HG03457 (cell line): ENCODE measurements at regions not wholly inside any gene's neighbourhood (a gene's known extent, or its start where the extent isn't known, plus 50 kb on each side); places are given as distances from the start of the nearest gene placed in this dataset.
"Not testable (repeated sequence)": the region's sequence is repeated elsewhere in the genome, so short reads cannot be mapped to it uniquely, and the experiment has no call there.

Experiments used
- ATAC-seq: cut with Tn5 transposase; IDR thresholded peaks from one replicate; pipeline ENCODE4 v1.9.1; 2021; ENCODE audit warnings: moderate number of reproducible peaks; ENCODE audit not compliant: unreplicated experiment

DNA sequence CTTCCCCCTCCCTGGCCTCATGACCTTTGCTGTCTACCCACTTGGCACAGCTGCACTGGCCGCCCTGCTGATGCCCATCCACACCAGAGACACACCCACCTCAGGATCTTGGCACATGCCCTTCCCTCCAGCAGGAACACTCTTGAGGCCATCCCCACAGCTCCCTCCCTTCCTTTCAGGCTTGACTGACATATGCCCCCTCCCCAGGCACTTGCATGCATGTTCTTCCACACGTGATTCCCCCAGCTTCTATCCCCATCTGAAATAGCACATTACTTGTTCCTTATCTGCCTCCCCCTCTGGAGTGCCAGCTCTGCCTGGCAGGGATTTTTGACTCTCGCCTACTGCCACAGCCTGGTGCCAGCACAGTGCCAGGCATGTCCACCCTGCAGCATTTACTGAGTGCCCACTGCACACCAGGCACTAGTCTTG is 98.5 kb upstream of the SLC25A33 start:
- ATAC-seq, result no peak

DNA sequence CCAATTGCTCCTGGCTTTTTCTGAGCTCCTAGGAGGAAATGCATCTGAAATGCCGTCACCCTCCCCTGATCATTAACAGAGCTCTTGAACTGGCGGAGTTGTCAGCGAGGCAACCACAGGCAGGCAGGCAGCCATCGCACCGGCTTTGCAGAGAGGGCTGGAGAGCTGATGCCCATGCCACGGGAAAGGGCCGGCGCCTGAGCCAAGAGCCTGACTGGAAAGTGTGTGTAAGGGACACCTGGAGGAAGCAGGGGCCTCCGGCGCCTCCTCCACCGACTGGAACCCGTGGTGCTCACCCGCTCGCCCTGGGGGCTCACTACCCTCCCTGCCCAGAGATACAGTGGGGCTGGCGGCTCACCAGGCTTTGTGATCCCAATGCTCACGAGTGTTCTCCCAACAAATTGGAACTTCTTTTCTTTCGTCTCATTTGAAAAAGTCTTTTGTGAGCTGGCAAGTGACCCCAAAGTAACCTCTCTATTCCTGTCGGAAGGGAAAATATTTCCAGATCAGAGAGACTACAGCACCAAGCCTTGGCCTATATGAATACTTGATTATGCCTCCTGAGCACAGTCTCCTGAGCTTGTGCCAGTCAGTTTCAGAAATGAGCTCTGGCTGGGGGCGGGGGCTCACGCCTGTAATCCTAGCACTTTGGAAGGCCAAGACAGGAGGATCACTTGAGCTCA is 97.7 kb upstream of the SLC25A33 start:
- ATAC-seq, result no peak

DNA sequence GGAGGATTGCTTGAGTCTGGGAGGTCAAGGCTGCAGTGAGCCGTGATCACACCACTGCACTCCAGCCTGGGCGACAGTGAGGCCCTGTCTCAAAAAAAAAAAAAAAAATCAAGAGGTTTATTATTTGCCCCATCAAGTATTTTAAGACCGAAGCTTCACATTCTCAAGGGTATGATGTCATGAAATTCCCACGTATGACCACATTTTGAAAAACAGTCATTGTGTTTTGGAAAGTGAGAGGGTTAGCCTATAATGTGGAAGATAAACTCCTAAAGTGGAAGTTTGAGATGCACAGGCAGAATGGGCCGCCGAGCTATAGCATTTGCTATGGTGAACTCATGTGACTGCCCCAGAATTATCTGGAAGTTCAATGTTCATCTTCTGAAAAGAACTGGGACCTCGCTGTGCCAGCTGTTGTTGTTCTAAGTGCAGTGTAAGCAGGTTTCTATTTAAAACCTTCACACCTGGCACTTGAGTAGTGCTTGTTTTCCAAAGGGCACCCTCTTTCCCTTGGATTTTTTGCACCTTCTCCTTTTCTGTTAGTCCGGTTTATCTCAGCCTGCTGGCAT is 96.9 kb upstream of the SLC25A33 start:
- no peak for ATAC-seq

DNA sequence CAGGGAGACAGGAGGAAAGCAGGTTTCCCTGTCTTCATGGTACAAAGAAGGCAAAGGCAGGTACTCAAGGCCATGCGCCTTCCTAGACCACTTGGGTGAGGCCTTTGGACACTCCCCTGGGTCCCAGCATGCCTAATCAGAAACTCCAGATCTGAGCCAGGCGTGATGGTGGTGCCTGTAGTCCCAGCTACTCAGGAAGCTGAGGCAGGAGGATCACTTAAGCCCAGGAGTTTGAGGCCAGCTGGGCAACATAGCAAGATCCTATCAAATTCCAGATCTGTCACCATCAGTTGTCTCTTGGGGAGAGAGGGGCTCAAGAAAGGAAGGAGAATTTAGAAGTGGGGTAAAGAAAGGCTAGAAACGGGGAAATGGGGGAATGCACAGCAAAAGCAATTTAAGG is 96.3 kb upstream of the SLC25A33 start:
- no peak for ATAC-seq

DNA sequence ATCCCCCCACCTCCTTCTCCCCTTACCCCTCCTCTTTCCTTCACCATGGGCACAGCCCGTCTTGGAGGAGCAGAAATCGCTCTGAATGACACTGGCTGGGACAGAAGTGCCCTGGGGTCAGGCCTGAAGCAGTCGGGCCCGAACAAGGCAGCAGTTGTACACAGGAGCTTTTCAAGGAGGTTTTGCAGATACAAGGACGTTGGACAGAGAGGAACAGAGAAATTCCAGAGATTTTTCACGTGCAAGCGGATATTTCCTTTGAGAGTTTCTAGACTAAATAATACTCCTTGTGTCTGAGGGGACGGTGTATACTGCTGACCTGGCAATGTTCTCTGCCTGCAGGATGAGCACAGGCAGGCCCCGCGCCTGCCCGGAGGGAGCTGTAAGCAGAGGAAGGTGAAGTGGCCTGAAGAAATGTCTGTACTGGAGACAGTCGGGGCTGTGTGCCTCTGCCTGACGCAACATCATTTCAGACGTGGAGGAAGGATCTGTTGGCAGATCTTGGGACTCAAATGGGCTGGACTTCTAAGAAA is 95.3 kb upstream of the SLC25A33 start:
- ATAC-seq, result no peak

DNA sequence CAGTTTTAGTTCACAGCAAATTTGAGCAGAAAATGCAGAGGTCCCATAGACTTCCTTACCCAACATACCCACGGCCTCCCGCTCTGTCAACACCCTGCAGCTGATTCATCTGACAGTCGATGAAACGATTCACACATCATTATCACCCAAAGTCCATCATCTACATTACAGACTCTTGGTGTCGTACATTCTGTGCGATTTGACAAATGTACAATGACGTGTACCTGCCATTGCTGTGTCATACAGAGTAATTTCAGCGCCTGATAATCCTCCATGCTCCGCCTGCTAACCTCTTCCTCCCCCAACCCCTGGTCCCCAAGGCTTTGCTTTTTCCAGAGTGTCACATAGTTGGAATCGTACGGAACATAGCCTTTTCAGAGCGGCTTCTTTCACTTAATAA is 94.7 kb upstream of the SLC25A33 start:
- no peak for ATAC-seq

DNA sequence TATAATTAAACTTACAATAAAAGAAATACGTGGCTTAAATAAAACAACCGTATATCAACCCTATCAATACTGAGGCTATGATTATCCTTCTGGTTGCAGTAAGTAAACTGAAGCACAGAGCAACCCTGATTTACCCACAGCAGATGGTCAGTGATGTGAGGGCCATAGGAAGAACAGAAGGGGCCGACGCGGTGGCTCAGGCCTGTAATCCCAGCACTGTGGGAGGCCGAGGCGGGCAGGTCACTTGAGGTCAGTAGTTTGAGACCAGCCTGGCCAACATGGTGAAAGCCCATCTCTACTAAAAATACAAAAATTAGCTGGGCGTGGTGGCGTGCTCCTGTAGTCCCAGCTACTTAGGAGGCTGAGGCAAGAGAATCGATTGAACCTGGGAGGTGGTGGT is 94.2 kb upstream of the SLC25A33 start:
- ATAC-seq, result not testable (repeated sequence)

DNA sequence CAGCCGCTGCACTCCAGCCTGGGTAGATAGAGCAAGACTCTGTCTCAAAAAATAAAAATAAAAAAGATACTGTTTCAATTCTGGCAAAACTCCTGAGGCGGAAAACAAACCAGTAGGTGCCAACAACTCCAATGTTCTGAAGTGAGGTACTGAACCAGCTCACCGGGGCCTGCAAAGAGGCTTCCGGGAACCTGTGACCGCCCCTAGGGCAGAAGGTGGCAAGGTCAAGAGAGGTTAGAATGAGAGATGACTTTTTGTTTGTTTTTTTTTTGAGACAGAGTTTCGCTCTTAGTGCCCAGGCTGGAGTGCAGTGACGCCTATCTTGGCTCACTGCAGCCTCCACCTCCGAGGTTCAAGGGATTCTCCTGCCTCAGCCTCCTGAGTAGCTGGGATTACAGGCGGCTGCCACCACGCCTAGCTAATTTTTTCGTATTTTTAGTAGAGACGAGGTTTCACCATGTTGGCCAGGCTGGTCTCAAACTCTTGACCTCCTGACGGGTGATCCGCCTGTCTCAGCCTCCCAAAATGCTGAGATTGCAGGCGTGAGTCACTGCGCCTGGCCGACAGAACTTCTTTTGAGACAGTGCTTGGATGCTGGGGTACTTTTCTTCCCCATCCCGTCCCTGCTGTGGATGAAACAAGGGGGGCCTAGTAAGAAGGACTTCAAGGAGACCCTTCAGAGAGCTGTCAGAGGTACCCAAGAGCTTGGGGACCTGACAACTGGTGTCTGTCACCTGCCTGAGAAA is 91.9 kb upstream of the SLC25A33 start:
- ATAC-seq, result no peak

DNA sequence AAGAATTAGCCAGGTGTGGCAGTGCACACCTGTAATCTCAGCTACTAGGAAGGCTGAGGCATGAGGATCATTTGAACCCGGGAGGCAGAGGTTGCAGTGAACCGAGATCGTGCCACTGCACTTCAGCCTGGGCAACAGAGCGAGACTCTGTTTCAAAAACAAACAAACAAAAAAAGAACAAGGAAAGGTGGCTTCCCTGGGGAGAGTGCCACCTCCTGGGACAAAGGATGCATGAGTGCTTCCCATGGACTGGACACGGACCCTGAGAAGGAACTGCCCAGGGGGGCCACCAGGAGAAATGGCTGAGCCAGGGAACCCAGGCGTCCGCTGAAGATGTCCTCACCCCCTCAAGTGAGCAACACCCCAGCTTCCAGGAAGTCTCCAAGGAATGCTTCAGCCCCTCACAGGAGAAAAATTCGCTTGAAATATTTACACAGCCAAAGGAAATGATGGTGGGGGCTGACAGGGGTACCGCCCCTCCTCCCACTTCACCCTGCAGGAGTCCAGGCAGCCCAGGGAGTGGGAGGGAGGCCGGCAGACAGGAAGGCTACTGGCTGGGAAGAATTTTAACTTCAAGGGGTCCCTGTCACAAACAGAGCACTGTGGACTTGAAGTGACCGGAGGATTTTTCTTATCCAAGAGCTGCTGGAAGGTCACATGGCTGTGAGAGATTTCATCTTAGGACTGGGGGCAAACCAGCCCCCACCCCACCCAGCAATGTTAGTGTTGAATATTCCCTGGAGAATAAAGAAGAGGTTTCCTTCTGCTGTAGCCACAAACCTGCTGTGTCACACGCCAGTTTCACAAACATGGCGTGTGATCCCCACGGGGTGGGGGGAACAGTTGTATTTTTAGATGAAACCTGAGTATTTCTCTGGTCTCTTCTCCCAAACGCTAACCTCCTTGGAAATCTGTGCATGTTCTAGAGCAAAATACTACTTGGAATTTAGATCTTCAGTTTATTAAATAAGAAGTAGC is 90.8 kb upstream of the SLC25A33 start:
- ATAC-seq, result no peak

DNA sequence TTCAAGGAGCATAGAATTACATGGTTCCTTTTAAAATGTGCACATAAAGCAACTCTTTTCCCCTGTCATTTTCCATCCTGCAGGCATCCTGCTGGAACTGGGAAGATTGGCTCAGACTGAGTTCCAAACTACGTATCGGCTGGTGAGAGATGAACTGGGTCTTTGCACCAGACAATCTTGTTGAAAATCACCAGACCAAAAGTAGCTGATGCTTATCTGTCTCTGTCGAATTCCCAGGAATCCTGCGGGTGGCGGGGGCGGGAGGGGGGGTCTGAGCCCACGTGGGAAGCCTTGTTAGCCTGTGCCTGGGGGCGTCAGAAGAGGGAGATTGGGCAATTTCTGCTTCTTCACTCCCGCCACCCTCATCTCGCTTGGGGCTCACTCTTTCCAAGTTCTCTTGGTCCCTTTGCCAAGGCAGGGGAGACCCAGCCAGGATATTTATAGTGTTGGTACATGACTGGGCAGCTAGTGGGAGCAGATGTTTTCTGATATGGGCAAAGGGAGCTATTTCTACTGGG is 90.1 kb upstream of the SLC25A33 start:
- no peak for ATAC-seq

DNA sequence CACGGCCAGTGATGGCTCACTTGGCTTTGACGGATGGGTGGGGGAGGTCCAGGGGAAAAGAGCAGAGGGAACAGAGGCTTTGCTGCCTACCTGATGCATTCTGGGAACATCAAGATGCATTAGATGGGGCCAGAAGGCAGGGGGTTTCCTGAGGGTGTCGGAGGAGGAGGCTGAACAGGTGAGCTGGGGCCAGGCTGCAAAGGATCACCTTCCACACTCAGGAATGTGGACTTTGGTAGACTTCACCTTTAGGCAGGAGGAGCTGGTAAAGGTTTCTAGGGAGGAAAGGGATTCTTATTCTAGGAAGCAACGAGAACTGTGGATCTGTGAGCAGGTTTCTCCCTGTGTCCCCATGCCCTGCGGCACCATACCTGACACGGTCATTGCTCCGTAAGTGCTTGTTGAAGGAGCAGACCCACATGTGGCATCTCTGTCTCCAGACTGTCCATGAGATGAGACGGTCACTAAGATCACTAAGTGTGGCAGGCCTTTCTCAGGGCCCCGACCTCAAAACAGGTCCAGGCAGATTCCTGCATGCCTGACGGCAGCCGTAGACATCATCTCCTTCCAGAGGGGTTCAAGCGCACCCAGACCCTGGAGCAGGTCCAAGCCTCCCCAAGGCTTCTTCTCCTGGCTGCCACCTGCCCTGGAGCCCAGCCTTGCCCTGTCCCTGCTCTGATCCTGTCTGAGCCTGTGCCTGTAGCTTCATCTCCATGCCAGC is 89.1 kb upstream of the SLC25A33 start:
- ATAC-seq, result no peak

DNA sequence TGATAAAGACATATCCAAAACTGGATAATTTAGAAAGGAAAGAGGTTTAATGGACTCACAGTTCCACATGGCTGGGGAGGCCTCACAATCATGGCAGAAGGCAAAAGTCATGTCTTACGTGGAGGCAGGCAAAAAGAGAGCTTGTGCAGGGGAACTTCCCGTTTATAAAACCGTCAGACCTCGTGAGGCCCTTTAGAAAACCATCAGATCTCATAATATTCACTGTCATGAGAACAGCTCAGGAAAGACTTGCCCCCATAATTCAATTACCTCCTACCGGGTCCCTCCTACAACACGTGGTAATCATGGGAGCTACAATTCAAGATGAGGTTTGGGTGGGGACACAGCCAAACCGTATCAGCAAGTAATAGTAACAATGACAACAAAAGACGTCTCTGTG is 88.2 kb upstream of the SLC25A33 start:
- ATAC-seq, result no peak

DNA sequence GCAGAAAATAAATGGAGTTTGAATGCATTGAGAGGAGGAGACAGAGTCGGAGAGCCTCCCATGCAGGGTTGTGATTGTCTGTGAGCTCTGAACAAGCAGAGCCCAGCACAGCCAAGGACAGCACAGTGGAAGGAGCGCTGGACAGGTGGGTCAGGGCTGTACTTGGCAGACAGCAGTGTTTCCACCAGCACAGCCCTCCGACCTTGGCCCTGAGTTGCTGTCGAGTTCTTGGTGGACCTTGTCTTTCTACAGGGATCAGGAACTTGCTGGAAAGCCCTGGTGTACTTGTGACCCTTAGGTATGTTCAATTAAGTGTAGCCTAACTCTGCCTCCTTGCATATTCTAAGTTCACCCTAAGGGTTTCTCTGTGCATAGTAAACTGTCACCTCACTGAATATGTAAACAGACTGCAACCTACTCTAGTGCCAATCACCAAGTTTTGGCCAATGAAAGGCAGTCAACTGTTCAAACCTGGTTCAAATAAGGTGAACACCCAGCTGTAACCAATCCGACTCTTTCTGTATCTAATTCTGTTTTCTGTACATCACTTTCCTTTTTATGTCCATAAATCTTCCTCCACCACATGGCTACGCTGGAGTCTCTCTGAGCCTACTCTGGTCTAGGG is 86.6 kb upstream of the SLC25A33 start:
- ATAC-seq, result no peak

DNA sequence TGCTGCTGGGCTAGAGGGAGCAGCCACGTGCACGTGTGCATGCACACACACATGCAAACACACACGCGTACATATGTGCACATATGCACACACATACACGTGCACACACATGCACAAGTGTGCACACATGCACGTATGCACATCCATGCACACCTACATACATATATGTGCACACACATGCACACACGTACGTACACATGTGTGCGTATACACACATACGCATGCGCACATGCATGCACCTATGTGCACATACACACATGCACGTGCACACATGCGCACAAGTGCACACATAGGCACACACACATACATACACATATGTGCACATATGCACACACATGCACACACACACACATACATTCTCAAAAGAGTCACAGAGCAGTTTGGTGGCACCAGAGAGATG is 85.9 kb upstream of the SLC25A33 start:
- ATAC-seq, result no peak

DNA sequence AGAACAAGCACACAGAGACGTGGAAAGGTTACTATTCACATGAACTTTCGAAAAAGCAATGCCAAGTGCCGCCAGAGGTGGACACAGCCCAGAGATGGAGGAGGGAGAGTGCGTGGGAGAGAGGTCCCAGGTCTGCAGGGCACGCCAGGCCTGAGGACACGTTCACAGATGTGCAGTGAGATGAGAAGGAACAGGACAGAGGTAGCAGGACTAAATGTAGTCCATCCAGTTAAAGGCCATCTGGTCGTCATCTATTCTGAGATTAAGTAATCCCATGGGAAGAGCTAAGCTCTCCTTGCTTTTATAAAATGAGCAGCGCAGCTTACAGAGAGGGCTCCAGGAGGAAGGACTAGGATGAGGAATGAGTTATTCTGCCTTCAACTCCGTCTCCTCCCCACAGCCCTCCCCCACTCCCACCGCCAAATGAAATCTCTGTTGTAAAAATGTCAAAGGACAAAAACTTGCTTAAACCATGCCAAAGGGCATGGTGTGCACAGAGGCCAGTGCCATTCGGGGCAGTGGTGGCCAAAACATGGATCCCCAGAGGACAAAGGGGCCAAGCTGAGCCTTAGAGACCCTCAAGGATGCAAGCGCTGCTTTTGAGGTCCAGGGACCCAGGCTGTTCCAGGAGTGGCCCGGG is 85.4 kb upstream of the SLC25A33 start:
- no peak for ATAC-seq

DNA sequence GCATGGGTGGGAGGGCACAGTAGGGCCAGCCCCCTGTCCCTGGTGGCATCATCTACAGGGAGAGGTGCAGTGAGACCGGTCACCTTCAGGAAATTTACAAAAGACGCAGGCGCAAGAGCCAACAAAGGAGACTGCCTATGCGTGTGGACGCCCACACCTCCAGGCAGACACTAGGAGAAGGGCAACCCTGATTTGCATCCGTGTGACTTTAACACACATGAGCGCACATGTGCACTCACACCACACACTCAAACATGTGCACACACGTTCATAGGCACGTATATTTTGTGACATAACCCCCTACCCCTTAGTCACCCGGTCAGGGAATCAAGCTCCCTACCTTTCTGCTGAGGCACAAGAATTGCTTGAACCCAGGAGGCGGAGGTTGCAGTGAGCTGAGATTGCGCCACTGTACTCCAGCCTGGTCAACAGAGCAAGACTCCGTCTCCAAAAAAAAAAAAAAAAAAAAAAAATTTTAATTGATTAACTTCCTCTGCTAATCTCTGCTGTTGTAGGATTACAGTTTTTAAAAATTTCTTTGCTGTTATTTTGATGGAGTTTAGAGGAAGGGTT is 84.7 kb upstream of the SLC25A33 start:
- no peak for ATAC-seq

DNA sequence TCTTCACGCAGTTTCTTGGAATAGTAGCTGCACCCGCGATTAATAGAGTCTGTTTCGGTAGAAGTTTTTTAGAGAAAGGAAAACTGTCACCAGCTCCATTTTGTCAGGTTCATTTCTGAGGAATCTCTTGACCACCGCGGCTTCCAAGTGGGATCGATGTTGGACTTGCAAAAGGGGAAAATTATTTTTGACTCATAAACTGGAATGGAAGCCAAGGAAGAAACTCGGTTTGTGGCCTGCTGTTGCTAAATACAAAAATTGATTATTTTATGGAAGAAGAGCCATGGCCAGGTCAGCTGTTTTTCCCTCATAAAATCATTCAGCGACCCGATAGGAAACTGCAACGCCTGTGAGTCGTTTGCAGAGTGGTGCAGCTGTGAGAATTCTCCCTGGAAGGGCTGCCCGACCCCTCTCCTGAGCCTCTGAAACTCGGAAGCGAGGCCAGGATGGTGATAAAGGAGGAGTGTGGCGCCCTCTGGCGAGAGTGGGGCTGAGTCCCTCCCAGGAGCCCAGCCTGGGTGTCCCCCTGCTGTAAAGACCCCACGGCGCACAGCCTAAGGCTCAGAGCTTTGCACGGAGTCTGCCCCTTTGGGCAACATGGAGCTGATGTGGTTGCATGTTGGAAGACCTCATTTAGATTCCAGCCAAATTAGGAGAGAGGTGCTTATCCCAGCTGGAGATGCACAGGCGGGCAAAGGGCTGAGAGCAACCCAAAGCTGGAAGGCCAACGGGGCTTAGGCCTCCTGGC is 83.6 kb upstream of the SLC25A33 start:
- no peak for ATAC-seq

DNA sequence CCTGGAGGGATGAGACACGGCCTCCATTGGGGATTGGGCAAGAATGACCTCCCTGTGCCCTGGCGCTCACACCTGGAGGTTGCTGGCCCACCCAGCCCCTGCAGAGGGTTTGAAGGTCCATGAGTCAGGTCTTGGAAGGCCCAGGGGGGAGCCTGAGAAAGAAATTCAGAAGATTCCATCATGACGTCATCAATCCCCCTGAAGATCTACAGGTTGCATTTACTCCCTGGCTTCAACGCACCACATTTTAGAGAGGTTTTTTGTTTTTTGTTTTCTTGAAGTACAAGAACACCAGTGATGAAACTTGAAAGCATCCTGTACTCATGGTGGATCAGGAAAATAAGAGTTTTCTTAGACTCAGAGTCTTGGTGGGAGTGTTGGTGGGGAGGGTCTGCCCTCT is 82.4 kb upstream of the SLC25A33 start:
- no peak for ATAC-seq
